Sigmoid colon (tissue), 4 donors: ENCODE measurements at regions not wholly inside any gene's neighbourhood (a gene's known extent, or its start where the extent isn't known, plus 50 kb on each side); places are given as distances from the start of the nearest gene placed in this dataset.

Experiments used
- EP300 ChIP-seq, 4 donors: sonication (generic); formaldehyde crosslinking; IDR thresholded peaks; one replicate each; pipeline ENCODE4 v1.6.1; 2017; ENCODE audit warnings: antibody characterized with exemption in 4 of 4
- POLR2A ChIP-seq, 2 donors: fragments of 450-650 bp; IDR thresholded peaks; one replicate each; pipeline ENCODE4 v1.6.1; 2016; ENCODE audit warnings: antibody characterized with exemption in 2 of 2, mild to moderate bottlenecking in 2 of 2, moderate library complexity in 2 of 2
- TF ChIP-seq, protein P1 (sequence below), 4 experiments: fragments of 450-650 bp in 3 of 4; fragments of 200-600 bp in 1 of 4; IDR thresholded peaks; one replicate each; pipeline ENCODE4 v1.5.1; 2016 to 2019; ENCODE audit warnings: antibody characterized with exemption in 4 of 4, mild to moderate bottlenecking in 3 of 4, moderate library complexity in 2 of 4

- TF ChIP-seq, protein P1, sequence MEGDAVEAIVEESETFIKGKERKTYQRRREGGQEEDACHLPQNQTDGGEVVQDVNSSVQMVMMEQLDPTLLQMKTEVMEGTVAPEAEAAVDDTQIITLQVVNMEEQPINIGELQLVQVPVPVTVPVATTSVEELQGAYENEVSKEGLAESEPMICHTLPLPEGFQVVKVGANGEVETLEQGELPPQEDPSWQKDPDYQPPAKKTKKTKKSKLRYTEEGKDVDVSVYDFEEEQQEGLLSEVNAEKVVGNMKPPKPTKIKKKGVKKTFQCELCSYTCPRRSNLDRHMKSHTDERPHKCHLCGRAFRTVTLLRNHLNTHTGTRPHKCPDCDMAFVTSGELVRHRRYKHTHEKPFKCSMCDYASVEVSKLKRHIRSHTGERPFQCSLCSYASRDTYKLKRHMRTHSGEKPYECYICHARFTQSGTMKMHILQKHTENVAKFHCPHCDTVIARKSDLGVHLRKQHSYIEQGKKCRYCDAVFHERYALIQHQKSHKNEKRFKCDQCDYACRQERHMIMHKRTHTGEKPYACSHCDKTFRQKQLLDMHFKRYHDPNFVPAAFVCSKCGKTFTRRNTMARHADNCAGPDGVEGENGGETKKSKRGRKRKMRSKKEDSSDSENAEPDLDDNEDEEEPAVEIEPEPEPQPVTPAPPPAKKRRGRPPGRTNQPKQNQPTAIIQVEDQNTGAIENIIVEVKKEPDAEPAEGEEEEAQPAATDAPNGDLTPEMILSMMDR (IDR thresholded peaks at IDR 0.05): no peak
- TF ChIP-seq POLR2A (IDR thresholded peaks at IDR 0.05) (no peak), EP300 (IDR thresholded peaks at IDR 0.05) (no peak)
Observed at GRCh38 chr5:166412191-166412590, 1879.3 kb upstream of the WWC1 start.
